ENCODE measurements at regions not wholly inside any gene's neighbourhood (a gene's known extent, or its start where the extent isn't known, plus 50 kb on each side); places are given as distances from the start of the nearest gene placed in this dataset.

DNA sequence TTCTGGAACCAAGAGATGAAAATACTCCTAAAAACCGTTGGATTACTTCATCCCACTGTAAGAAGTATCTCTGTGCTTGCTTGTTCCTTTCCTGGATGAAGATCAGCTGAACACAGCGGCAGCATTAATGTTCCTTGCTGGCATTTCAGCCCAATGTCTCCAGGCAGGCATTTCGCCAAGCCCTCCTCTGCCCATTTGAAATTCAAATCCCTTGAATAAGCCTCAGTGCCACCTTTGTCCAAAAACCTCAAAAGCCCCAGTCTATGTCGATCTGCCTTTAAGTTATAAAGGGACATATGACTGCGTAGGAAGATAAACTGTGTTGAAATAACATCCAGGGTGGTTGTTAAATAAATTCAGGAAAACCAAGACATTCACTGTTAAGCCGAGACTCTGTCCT, 156.8 kb upstream of the PDZRN3 start:
- DNase-seq, result no peak

DNA sequence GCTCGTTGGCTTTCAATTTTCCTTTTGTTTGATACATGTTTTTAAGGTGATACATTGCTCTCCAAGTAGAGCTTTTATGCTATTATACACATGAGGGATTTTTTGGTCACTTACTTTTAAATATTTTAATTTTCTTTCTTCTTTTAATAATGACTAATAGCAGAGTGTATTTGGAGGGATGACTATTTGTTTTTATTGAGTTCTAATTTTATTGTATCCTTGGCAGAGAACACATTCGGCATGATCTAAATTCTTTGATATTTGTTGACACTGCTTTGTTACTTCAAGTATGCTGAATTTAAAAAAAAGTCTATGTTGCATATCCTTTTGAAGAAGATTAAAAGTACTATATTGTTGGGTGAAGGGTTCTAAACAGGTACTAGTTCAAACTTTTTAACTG, 149.9 kb upstream of the PDZRN3 start:
- no peak for DNase-seq

DNA sequence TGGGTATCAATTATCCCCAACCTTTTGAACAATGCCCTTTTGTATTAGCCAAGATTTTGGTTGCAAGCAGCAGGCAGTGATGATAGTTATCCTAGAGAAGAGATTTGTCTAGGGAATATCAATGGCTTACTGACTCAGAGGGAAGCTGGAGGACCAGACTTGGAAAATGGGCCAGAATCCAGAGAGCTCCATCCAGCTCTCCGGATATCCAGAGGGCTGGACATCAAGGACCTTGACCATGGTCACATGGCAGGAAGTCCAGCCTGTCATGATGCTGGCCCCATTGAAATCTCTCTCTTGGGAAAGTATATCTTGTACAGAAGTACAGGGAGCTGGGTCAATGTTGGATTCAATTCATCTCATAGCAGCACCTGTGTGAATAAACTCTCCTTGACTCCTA, 148.5 kb upstream of the PDZRN3 start:
- DNase-seq, result no peak

DNA sequence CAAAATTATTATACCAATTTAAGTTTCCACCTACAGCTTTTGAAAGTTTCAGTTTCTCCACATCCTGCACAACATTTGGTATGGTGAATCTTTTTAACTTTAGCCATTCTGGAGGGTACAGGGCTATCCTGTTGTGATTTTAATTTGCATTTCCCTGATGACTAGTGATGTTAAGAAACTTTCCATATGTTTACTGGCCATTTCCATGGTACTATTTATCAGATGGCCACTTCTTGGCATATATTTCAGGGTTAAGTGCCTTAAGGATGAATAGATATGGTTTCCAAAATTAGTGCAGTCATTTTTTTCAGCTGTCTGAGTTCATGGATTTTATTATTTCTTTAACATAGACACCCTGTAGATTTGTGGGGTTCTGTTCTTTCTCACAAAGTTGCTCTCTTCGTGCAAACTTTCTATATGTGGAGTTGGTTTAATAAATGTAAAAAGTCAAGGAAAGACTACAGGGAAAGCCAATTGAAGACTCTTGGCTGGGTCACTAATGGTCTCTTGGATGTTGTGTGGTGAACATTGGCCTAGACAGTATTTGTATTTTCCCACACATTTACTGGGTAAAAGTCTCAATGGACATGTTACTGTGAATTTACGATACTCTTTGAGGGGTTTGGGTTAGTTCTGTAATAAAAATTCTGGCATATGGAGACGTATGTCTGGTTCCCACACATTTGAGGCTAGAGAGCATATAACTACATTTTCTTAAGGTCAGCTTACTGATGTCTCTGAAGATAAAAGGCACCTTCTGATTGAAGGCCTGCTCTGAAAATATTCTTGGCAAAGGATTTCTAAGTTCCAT, 147.5 kb upstream of the PDZRN3 start:
- no peak for DNase-seq

DNA sequence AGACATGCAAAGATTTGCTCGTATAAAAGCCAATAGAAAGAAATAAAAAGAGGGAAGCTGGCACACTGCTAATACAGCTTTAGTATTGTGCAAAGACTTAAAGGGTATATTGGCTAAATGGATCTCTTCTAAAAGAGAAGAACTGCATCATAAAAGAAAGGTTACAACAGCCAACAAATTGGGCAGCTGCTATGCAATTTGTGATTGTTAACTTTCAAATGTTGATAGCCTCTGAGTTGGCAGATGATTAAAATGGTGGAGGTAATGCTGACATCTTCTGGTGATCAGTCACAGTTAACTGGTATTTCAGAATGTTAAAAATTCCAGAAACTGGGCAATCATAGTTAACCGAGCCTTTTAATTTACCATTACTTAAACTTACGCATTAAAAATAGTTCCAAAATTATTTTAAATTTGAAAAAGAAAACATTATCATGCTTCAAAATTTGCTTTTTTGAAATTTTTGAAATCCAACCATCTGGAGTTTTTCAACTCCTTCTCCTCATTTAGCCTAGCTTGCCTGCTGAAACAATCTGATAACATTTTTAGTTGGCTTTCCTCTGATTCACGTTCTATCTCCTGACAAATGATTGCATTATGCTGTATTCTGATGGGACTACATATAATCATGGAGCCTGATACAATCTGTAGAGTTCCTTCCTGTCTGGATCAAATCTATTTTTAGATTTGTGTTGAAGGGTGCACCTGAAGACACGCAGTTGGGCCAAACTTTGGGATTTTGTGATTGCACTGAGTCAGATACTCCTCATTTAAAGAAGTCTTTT, 144.0 kb upstream of the PDZRN3 start:
- DNase-seq, result no peak

DNA sequence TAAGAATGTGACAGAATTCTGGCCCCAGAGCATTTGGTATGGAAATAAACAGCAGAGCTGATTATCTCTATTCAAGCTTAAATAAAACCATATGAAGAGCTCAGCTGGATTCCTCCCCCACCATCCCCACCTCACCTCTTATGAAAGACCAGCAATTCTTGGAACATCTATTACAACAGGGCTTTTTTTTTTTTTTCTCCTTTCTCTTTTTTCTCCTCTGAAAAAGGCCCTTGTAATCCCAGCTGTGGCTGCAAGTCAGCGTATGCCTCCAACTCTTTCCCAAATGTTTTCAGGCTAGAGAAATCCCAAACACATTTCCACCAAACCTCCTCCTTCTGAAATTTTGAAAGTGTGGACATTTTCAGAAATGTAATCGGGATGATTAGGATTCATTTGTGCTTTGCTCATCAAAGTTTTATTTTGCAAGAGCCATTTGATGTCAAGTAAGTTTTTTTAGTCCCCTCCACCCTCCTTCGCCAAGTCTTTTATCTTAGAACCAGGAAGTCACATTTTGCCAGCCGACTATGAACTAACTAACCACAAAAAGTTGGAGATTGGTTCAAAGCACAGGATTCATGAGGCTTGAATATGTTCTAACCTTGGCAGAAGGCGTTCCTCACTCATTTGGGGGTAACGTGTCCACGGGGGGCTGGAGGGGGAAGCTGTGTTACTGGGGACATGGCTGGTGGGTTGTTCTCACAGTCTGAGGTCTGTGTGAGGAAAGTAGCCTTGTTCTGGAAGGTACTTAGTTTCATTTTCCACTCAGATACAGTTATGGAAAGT, 142.0 kb upstream of the PDZRN3 start:
- no peak for DNase-seq

DNA sequence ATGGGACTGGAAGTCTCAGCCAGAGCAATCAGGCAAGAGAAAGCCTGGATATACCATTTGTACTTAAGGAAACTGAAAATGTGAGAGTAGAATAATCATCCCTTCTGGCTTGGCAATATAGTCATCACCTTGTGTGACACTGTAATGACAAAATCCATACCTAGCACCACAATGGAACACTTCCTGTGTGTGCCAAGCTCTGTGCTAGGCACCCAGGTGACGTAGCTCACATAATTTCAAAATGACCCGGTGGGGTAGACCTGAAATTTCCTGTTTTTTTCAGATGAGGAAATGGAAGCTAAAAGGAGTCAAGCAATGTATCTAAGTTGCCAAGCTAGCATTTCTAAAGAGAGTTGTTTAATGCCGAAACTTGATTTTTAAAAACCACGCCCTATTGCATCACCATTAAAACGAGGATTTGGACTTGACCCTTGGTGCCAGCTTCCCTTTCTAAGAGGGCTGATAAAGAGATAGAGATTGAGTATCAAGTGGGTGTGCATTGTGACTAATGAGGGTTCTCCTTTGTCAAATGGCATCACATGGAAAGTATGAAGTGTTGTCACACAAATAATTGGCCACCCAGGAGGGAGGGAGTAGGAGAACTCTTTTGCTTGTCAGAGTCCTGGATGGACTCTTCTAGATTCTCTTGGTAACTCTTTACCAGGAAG, 141.3 kb upstream of the PDZRN3 start:
- no peak for DNase-seq

DNA sequence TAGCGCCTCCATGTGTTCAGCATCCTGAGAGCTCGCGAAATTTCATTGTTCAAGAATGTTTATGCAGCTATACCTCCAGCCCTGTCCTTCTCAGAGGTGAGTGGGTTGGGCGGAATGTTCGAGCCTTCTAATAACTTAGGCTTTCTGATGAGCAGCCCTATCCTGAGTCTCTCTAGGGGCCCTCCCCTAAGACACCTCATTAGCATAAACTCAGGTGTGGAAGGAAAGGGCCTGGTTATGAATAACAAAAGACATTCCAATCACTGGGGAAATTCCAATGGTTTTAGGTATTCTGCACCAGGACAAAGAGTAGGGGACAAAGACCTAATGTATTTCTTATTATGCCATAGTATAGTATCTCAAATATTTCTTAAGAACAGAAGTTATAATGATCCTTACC, 138.1 kb upstream of the PDZRN3 start:
- no peak for DNase-seq

DNA sequence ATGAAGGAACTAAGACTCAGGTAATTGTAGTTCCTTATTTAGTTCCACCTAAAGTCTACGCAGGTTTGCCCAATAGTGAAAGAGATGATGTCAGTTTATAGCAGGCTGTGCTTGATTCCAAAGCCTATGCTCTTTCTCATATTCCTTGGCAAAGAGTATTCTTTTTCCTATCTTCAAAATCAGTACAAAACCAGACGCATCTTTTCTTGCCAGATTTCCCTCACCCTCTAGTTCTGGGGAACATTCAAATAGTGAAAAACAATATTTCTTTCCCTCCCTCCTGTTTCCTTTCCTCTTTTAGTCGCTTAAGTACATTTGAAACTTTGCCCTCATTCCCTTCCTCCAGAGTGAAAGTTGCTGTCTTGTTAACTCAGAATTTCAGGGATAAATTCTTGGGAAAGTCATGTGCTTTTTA, 134.6 kb upstream of the PDZRN3 start:
- DNase-seq, result no peak

DNA sequence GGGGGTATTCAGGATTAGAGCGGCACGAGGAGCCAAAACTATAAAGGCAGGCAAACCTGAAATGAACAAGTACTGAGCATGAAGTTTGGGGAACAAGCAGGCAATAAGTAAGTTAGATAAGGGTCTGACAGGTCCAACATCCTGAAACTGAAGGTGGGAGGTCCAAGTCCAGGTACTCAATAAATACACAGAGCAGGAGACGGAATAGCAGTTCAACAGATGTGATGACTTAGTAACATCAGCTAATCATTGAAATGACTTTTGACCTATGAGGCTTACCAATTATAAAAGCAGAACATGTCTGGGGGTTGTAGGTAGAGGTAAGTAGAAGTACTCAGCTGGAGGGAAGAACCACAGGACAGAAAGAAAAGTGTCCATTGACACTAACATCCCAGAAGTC, 132.8 kb upstream of the PDZRN3 start:
- no peak for DNase-seq

DNA sequence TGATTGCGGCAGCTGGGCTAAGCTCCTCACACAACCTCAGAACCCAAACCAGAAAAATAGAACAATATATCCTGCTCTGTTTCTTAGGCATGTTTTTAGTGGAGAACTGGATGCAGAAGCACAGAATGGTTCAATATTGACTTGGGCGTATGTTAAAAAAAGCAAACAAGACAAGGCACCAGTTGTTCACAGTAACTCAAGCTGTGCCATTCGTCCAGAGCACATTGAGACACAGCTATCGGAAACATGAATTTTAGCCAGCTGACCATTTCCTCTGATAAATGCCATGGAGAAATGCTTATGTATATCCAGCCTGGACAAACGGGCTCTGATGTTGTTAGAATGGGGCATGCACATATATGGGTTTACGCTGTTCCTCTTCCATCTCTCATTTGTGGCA, 129.2 kb upstream of the PDZRN3 start:
- DNase-seq, result no peak

DNA sequence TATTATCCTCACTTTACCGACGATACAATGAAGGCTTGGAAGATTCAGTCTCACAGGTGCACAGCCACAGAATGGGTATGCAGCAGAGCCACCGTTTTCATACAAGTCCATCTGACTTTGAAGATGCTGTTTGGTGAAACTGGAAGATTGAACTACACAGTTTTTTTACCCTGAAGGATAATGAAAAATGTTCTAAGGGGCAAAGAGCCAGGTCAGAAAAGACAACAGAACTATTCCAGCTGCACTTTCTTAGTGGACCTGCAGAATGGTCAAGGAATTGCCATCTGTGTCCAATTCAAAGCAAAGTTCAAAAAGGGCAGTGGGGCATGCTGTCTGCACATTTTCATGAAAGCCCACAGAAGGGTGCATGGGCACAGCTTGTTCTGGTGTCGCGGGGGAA, 127.6 kb upstream of the PDZRN3 start:
- no peak for DNase-seq

DNA sequence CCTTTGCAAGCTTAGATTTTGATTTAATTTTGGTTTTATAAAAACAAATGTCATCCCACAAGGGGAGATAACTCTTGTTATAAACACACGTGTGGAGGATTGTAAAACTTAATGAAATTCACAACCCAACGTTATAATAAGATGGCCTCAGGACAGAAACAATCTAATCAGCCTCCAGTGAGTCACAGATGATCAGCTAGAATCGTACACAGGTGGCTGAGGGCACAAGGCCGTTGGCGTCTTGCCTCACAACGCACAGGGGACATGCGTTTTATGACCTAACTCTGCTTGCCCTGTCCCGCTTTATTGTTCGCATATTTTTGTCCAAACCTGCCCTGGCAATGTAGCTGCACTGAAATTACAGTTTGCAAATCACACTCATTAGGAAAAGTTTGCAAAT, 121.9 kb upstream of the PDZRN3 start:
- DNase-seq, result no peak

DNA sequence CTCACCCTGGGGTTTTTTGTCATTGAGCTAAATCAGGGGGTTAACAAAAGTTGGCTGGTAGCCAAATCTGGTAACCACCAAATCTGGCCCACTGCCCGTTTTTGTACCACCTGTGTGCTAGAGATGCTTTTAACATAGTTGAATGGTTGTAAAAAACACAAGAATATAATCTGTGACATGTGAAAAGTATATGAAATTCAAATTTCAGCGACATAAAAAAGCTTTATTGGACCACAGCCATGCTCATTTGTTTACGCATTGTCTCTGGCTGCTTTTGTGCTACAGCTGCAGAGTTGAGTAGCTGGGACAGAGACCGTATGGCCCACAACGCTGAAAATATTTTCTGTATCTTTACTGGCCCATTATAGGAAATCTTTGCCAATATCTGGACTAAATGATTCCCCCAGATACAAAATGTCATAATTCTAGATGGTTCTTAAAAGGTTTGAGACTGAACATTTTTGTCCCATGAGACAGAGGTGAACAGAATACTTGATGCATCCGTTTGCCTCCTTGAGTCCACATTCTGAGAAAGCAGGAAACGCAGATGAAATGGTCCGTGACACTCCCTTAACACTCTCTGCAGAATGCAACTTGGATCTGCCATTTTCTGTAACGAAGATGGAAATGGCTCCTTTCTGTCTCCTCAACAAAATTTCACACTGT, 120.9 kb upstream of the PDZRN3 start:
- DNase-seq, result no peak

DNA sequence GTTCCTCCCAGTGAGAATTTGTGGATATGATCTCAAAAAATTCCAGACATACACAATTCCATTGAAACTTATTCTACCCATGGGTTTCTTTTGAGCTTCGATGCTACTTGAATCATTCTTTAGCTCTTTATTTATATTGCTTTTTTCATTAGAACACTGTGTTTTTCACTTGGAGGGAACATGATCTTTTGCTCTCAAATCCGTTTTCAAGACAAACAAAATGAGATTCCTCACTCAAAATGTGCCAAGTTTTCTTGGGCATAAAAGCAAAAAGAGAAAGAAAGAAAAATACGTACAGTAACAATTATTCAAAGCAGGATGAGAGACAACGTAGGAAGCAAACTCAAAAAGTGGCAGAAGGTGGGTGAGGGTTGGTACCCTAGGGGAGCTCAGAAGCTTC, 118.8 kb upstream of the PDZRN3 start:
- no peak for DNase-seq

DNA sequence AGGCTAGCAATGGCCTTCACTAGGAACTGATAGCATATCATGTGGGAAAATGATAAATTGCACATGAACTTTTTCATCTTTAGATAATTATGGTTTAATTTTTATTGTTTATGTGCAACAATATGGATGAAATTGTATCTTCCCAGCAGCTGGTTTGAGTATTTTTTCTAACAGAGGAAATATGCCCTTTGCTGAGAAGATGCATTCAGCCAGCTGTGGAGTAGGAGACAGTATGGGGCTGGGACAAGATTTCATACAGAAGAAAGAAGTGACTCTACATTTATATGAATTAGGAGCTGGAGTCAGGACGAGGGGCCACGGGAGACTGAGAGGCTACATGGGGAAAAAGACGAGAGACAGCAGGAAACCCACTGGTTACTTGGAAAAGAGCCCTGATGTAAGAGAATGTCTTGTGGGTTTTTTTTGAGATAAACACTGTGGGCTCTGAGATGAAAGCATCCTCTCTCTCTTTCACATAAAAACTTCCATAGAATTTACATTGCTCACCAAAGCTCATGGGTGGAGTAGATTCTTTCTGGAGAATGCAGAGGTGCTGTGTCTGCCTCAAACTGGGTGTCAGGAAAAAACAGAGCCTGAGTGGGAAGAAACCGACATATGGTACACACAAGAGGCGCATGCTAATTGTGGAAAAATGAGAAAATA, 115.2 kb upstream of the PDZRN3 start:
- DNase-seq, result no peak

DNA sequence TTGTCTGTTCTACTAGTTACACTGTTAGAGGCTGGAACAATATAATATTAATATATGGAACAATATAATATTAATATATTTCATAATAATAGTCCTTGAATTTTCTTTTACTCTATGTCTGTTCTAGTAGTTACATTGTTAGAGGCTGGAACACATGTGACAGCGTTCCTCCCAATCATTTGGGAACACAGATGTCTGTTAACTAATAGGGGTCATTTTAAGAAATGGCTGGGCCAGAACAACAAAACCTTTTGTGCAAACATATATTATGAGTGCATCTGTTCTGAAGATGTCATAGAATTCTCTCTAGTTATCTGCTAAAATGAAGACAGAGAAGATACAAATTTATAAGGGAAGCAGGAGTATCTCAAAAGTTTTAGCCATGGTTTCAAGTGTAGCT, 114.0 kb upstream of the PDZRN3 start:
- DNase-seq, result no peak

DNA sequence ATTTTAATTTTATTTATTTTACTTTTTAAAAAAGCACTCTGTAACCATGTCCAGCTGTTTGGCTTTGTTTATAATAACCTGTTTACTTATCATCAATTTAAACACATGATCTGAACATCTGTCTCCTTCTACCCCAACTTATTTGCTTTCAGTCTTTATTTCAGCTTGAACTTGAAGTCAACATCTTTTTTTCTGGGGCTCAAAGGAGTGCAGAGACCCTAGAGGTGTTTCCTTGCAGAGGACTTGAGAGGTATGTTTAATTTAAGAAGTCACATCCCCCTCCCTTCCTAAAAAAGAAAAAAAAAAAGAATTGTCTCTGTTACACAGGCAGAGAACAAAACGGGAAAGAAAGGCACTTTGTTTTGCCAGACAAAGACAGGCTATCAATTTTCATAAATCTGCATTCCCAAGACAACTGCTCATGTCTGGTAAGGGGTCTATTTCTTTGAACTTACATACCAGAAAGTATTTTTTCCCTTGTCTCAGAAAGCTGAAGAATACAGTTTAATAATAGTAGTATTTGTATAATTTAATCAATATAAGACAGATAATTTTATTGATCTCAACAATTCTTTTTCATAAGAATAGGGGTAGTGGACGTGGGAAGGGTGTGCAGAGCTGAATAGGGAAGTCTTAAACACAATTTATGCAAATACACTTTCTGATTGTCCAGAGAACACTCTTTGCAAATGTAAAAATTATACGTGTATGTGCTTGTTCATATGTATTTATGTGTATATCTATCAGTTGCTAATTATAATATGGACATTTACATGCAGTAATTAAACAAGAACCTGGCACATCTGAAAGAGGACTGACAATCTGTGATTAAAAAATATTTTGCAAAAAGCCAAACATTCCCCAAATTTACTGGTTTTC, 109.7 kb upstream of the PDZRN3 start:
- DNase-seq, result no peak

DNA sequence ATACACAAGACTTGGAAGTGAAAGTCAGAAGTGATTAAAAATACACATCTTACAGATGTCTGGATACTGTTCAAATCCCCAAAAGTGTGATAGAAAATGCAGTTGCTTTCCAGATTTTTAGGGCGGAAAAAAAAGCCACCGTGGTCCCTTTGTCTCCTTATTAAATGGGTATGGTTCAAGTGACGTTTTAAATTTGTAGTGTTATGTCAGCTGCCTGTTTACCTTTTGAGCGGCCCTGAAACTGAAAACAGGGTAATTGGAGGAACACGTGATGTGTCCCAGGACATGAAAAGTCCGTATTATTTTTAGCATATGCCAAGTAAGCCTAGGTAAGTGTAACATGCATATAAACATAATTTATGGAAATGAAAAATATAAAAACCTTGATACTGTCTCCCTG, 109.0 kb upstream of the PDZRN3 start:
- no peak for DNase-seq

DNA sequence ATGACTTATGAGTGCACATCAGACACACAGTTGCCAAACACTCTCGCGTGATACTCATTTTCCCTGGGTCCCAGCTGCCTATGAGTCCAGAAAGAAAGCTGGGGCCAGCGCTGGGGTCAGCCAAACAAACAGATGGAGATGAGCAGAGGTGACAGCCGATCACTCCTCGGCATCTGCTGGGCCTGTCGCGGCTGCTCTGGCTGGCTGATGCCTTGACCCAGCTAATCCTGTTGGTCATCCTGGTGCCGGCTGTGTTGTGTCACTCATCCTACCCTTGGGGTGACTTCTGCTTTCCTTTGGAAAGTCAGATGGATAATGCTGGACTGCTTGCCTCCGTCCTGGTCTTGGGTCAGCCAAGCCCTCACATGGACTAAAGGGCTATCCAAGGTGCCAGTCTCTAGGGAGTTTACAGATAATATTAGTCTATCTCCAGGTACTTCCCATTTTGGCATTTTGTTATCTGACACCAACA, 105.3 kb upstream of the PDZRN3 start:
- DNase-seq, result no peak

DNA sequence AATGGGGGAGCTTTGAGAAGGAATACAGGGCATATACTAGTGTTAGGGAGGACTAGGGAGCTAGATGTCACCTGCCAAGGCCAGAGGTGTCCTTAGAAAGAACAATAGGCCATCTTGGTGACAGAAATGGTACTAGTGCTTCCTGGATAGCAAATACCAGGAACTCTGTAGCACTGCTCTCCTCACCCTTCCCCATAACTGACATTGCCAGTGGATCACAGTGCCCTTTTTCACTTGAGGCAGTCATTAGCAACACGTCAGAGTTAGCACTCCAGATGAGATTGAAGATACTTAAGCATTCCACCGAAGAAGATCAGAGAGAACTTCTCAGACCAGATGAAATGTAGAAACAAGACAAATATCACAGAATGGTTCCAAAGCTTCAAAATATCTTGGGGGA, 103.1 kb upstream of the PDZRN3 start:
- DNase-seq, result no peak
